H1 (cell line): ENCODE measurements at regions not wholly inside any gene's neighbourhood (a gene's known extent, or its start where the extent isn't known, plus 50 kb on each side); places are given as distances from the start of the nearest gene placed in this dataset.

Experiments
- CTCF ChIA-PET: fragments of 300-600 bp; sonication (Branson Sonifier 250); formaldehyde crosslinking; loops from one replicate; lab custom pipeline; 2021; ENCODE audit not compliant: partially characterized antibody; lab: Charles Lee
- POLR2A ChIA-PET: fragments of 300-600 bp; sonication (Branson Sonifier 250); formaldehyde crosslinking; loops from one replicate; lab custom pipeline; 2021; ENCODE audit warnings: inconsistent platforms; ENCODE audit not compliant: partially characterized antibody; lab: Charles Lee
- DNase-seq, 2 experiments: peaks; one replicate each; pipeline versions ENCODE4 v3.0.0 to v3.0.0-alpha.2; 2010 to 2022; ENCODE audit warnings: low spot score in 2 of 2, low read depth in 1 of 2, mixed read lengths in 1 of 2
- FAIRE-seq: peaks from 2 replicates; lab custom pipeline; 2011; peaks lifted over from hg19 to GRCh38; lab: Jason Lieb, UNC
- H2AFZ ChIP-seq: 2 replicates; pipeline ENCODE4 v1.8.1; 2012; ENCODE audit warnings: low read length, inconsistent platforms
- H2AK5ac ChIP-seq: 2 replicates; pipeline ENCODE4 v1.6.1; 2013; ENCODE audit warnings: low read depth, low read length
- H2BK120ac ChIP-seq: replicated peaks from 2 replicates; pipeline ENCODE3; 2013; ENCODE audit warnings: low read depth, low read length, inconsistent platforms
- H2BK12ac ChIP-seq: 2 replicates; pipeline ENCODE4 v1.6.1; 2013; ENCODE audit warnings: low read depth, low read length
- H2BK15ac ChIP-seq: 2 replicates; pipeline ENCODE4 v1.6.1; 2013; ENCODE audit warnings: low read length
- H2BK20ac ChIP-seq: 2 replicates; pipeline ENCODE4 v1.6.1; 2013; ENCODE audit warnings: low read length
- H2BK5ac ChIP-seq: 2 replicates; pipeline ENCODE4 v1.6.1; 2013; ENCODE audit warnings: low read depth, low read length
- H3K14ac ChIP-seq: 2 replicates; pipeline ENCODE4 v1.6.1; 2013; ENCODE audit warnings: inconsistent platforms; ENCODE audit not compliant: insufficient read length
- H3K18ac ChIP-seq: 2 replicates; pipeline ENCODE4 v1.6.1; 2013; ENCODE audit warnings: low read length; ENCODE audit errors: extremely low read depth
- H3K23ac ChIP-seq: 2 replicates; pipeline ENCODE4 v1.6.1; 2013; ENCODE audit warnings: inconsistent platforms; ENCODE audit not compliant: insufficient read length
- H3K23me2 ChIP-seq: 2 replicates; pipeline ENCODE4 v1.6.1; 2013; ENCODE audit warnings: low read depth, low read length
- H3K27ac ChIP-seq: 2 replicates; pipeline ENCODE4 v1.6.1; 2011; ENCODE audit warnings: low read depth, low read length, inconsistent platforms
- H3K27me3 ChIP-seq, 4 experiments: replicated peaks in 1 of 4; 1 replicate in 1 of 4; 2 replicates in 3 of 4; pipeline versions ENCODE4 v1.6.1 to v1.8.1; 2011 to 2013; ENCODE audit warnings: low read length in 3 of 4, mild to moderate bottlenecking in 3 of 4, inconsistent platforms in 2 of 4, mixed read lengths in 2 of 4, moderate library complexity in 1 of 4; ENCODE audit not compliant: control insufficient read depth in 3 of 4, insufficient read depth in 3 of 4; ENCODE audit errors: extremely low read depth in 1 of 4
- H3K36me3 ChIP-seq, 4 experiments: 2 replicates each; pipeline versions ENCODE4 v1.6.1 to v1.8.1; 2011 to 2013; ENCODE audit warnings: mild to moderate bottlenecking in 4 of 4, low read length in 3 of 4, moderate library complexity in 2 of 4, control low read depth in 1 of 4, inconsistent platforms in 1 of 4; ENCODE audit not compliant: insufficient read depth in 4 of 4, control insufficient read depth in 2 of 4
- H3K4ac ChIP-seq: replicated peaks from 2 replicates; pipeline ENCODE3; 2013; ENCODE audit warnings: low read length, low read depth, mixed read lengths, inconsistent platforms; ENCODE audit not compliant: insufficient read length
- H3K4me1 ChIP-seq, 4 experiments: replicated peaks in 1 of 4; 1 replicate in 1 of 4; 2 replicates in 3 of 4; pipeline versions ENCODE4 v1.6.1 to v1.8.1; 2011 to 2013; ENCODE audit warnings: low read length in 3 of 4, inconsistent platforms in 2 of 4, mixed read lengths in 1 of 4; ENCODE audit not compliant: insufficient read depth in 4 of 4, control insufficient read depth in 3 of 4
- H3K4me2 ChIP-seq, 2 experiments: 2 replicates each; pipeline versions ENCODE4 v1.6.1 to v1.8.1; 2011 to 2013; ENCODE audit warnings: low read depth in 2 of 2, low read length in 2 of 2, control low read depth in 1 of 2, inconsistent platforms in 1 of 2, mild to moderate bottlenecking in 1 of 2; ENCODE audit not compliant: insufficient read depth in 1 of 2
- H3K4me3 ChIP-seq, 4 experiments: fragments of 200-600, 300-600 bp in 1 of 4; sonication (generic), shearing (Covaris generic), sonication (Bioruptor Twin) in 1 of 4; 2 replicates each; pipeline versions ENCODE4 v1.5.1 to v1.8.1; 2011 to 2016; ENCODE audit warnings: low read length in 4 of 4, low read depth in 3 of 4, control low read depth in 2 of 4, inconsistent platforms in 2 of 4, mild to moderate bottlenecking in 2 of 4, mixed read lengths in 1 of 4, moderate library complexity in 1 of 4; ENCODE audit not compliant: insufficient read depth in 2 of 4; ENCODE audit errors: extremely low read depth in 1 of 4
- H3K56ac ChIP-seq: replicated peaks from 2 replicates; pipeline ENCODE3; 2013; ENCODE audit warnings: low read depth, mild to moderate bottlenecking, mixed read lengths, low read length, inconsistent platforms; ENCODE audit not compliant: insufficient read length
- H3K79me1 ChIP-seq: 2 replicates; pipeline ENCODE4 v1.6.1; 2013; ENCODE audit warnings: low read depth, low read length, control low read depth
- H3K79me2 ChIP-seq, 2 experiments: 2 replicates each; pipeline versions ENCODE4 v1.6.1 to v1.8.1; 2012 to 2013; ENCODE audit warnings: low read length in 2 of 2, mild to moderate bottlenecking in 2 of 2, inconsistent platforms in 1 of 2; ENCODE audit not compliant: insufficient read depth in 2 of 2, control insufficient read depth in 1 of 2
- H3K9ac ChIP-seq, 4 experiments: replicated peaks in 1 of 4; 1 replicate in 1 of 4; 2 replicates in 3 of 4; pipeline versions ENCODE4 v1.6.1 to v1.8.1; 2011 to 2013; ENCODE audit warnings: low read depth in 3 of 4, low read length in 3 of 4, control low read depth in 2 of 4, mild to moderate bottlenecking in 2 of 4, moderate library complexity in 2 of 4, inconsistent platforms in 1 of 4; ENCODE audit errors: extremely low read depth in 1 of 4
- H3K9me3 ChIP-seq, 2 experiments: 2 replicates each; pipeline versions ENCODE4 v1.6.1 to v1.8.1; 2012 to 2013; ENCODE audit warnings: mild to moderate bottlenecking in 2 of 2, moderate library complexity in 2 of 2, control low read depth in 1 of 2, inconsistent platforms in 1 of 2, low read depth in 1 of 2, low read length in 1 of 2, mixed read lengths in 1 of 2; ENCODE audit not compliant: insufficient read depth in 2 of 2
- H4K20me1 ChIP-seq, 2 experiments: replicated peaks in 1 of 2; 2 replicates each; pipeline versions ENCODE3 to v1.8.1; 2011 to 2013; ENCODE audit warnings: inconsistent platforms in 2 of 2, low read length in 2 of 2, mild to moderate bottlenecking in 1 of 2; ENCODE audit not compliant: insufficient read depth in 2 of 2, control insufficient read depth in 1 of 2
- H4K5ac ChIP-seq: 2 replicates; pipeline ENCODE4 v1.6.1; 2013; ENCODE audit warnings: low read length, low read depth, mixed read lengths, inconsistent platforms; ENCODE audit not compliant: insufficient read length
- H4K8ac ChIP-seq: 2 replicates; pipeline ENCODE4 v1.8.0; 2013; ENCODE audit warnings: mild to moderate bottlenecking, moderate library complexity, low read length, inconsistent platforms; ENCODE audit not compliant: insufficient read depth; ENCODE audit errors: extremely low read depth
- H4K91ac ChIP-seq: replicated peaks from 2 replicates; pipeline ENCODE3; 2013; ENCODE audit warnings: low read length, mixed read lengths, inconsistent platforms; ENCODE audit not compliant: insufficient read length
- FOSL1 ChIP-seq: IDR thresholded peaks from 2 replicates; pipeline ENCODE4 v1.6.1; 2011; ENCODE audit warnings: mild to moderate bottlenecking, low read depth, low read length, moderate library complexity; ENCODE audit not compliant: insufficient read depth
- NANOG ChIP-seq: IDR thresholded peaks from 2 replicates; pipeline ENCODE4 v1.6.1; 2011; ENCODE audit warnings: low read length, low read depth, mild to moderate bottlenecking, inconsistent platforms; ENCODE audit not compliant: insufficient read depth, poor library complexity, severe bottlenecking
- POLR2A ChIP-seq, 2 experiments: IDR thresholded peaks; 1 replicate in 1 of 2; 2 replicates in 1 of 2; pipeline ENCODE4 v1.6.1; 2011; ENCODE audit warnings: low read depth in 2 of 2, low read length in 2 of 2, mild to moderate bottlenecking in 2 of 2; ENCODE audit errors: control extremely low read depth in 1 of 2
- RBBP5 ChIP-seq: IDR thresholded peaks from 2 replicates; pipeline ENCODE4 v1.7.1; 2012; ENCODE audit warnings: low read depth, mild to moderate bottlenecking, inconsistent platforms, low read length, moderate library complexity, borderline replicate concordance
- RFX5 ChIP-seq: IDR thresholded peaks from 2 replicates; pipeline ENCODE4 v1.6.1; 2011; ENCODE audit warnings: low read depth, low read length, improper control_type of control experiment, borderline replicate concordance
- RNF2 ChIP-seq: fragments of 200-900, 300-1000 bp; sonication (generic); IDR thresholded peaks from 2 replicates; pipeline ENCODE4 v1.7.1; 2016; ENCODE audit warnings: borderline replicate concordance, low read depth, mild to moderate bottlenecking, antibody characterized with exemption, low read length; ENCODE audit not compliant: poor library complexity, severe bottlenecking; ENCODE audit errors: missing control alignments
- SIN3A ChIP-seq, 2 experiments: IDR thresholded peaks in 1 of 2; conservative IDR thresholded peaks in 1 of 2; 2 replicates each; pipeline ENCODE4 v1.6.1; 2011 to 2012; ENCODE audit warnings: low read length in 2 of 2, improper control_type of control experiment in 1 of 2, low read depth in 1 of 2, mild to moderate bottlenecking in 1 of 2
- WGBS, 2 experiments: shearing (Covaris generic) in 1 of 2; methylation state at CpG; one replicate each; pipeline versions ENCODE4 v1.1.6 to v1.1.7; 2013 to 2015; ENCODE audit warnings: low lambda C conversion rate in 2 of 2, mixed read lengths in 2 of 2, inconsistent platforms in 1 of 2, low coverage in 1 of 2, missing lambda C conversion rate in 1 of 2; ENCODE audit not compliant: insufficient replicate concordance in 2 of 2, insufficient coverage in 1 of 2, insufficient read length in 1 of 2; ENCODE audit errors: extremely low coverage in 1 of 2, missing lambda C conversion rate in 1 of 2; 5-methylcytosine and 5-hydroxymethylcytosine counted together
- TF ChIP-seq, protein P1 (sequence below): IDR thresholded peaks from 2 replicates; pipeline ENCODE4 v1.6.1; 2012; ENCODE audit warnings: low read length, inconsistent platforms

DNA sequence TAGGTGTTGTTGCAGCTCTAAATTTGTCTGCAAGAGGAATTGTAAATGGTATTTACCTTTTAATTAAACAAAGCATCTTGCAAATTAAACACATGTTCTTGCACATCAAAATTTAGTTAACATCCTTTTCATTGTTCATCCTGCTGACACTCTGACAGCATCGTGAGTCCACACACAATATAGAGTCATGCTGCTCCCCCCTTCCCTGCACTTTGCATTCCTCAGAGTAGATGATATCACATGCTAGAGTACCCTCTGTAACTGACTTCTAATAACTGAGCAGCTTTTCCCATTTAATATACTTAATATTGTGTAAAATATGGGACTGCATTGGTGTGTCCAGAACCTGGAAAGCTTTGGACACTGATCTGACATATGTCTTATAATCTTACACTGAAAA lies 138.8 kb upstream of the DPYD start:
- Histone ChIP-seq H2BK120ac (no peak overlapping the region), H3K4me1 (no peaks in the 10 kb centered on the region), H3K4ac (no peak overlapping the region), H3K23ac (no peak overlapping the region), H2BK12ac (no peak overlapping the region), H3K79me2 (no peaks in the 10 kb centered on the region), H4K5ac (no peak overlapping the region), H3K4me2 (no peak overlapping the region), H3K56ac (no peak overlapping the region), H2BK5ac (no peak overlapping the region), H3K36me3 (no peaks in the 10 kb centered on the region), H4K8ac (no peak overlapping the region), H2BK20ac (no peak overlapping the region), H3K27me3 (peaks cover 0 to 2% (median 0%) of the 10 kb centered on the region in 4 experiments; a peak in 1 of 7 replicates), H3K9me3 (no peaks in the 10 kb centered on the region), H2AFZ (no peak overlapping the region), H3K18ac (no peak overlapping the region), H3K79me1 (no peaks in the 10 kb centered on the region), H3K23me2 (no peaks in the 10 kb centered on the region; the same call in 1 of the 2 replicates), H4K20me1 (no peaks in the 10 kb centered on the region), H3K14ac (no peak overlapping the region), H3K27ac (no peak overlapping the region), H3K4me3 (no peak overlapping the region), H2AK5ac (no peak overlapping the region), H3K9ac (no peak overlapping the region), H2BK15ac (no peak overlapping the region), H4K91ac (no peak overlapping the region)
- FAIRE-seq (no peak), DNase-seq (no peak)
- POLR2A ChIA-PET: no interaction called here
- CTCF ChIA-PET: interaction anchor here (0.8 to 1.6 kb wide), 2 partner anchors 10 to 16 kb away, joined by 3 read pairs; no protein-coding TSS in a partner anchor
- 90% methylated on average over 1 of the region's 1 CpG; no CpG with 5 or more reads in 1 of the 2 experiments for WGBS, 2 experiments
- no peak for TF ChIP-seq SIN3A (conservative IDR thresholded peaks at IDR 0.05 in 1 of 2, IDR thresholded peaks at IDR 0.05 in 1 of 2; ENCODE audit: low read depth in 1 of 2, low read length in 2 of 2)
- TF ChIP-seq RNF2: no peak
- no peak for TF ChIP-seq RBBP5
- TF ChIP-seq RFX5: no peak
- TF ChIP-seq POLR2A (IDR thresholded peaks at IDR 0.05; ENCODE audit: control extremely low read depth in 1 of 2, low read depth in 2 of 2, low read length in 2 of 2): no peak
- TF ChIP-seq NANOG: no peak
- TF ChIP-seq, protein P1, sequence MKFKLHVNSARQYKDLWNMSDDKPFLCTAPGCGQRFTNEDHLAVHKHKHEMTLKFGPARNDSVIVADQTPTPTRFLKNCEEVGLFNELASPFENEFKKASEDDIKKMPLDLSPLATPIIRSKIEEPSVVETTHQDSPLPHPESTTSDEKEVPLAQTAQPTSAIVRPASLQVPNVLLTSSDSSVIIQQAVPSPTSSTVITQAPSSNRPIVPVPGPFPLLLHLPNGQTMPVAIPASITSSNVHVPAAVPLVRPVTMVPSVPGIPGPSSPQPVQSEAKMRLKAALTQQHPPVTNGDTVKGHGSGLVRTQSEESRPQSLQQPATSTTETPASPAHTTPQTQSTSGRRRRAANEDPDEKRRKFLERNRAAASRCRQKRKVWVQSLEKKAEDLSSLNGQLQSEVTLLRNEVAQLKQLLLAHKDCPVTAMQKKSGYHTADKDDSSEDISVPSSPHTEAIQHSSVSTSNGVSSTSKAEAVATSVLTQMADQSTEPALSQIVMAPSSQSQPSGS: no peak
- no peak for TF ChIP-seq FOSL1
